Globus pallidus (tissue), 1 donor: ENCODE measurements at regions not wholly inside any gene's neighbourhood (a gene's known extent, or its start where the extent isn't known, plus 50 kb on each side); places are given as distances from the start of the nearest gene placed in this dataset.

ENCODE experiments used
- DNase-seq: peaks from one replicate; pipeline ENCODE4 v3.0.0-alpha.2; 2015; ENCODE audit warnings: low spot score

DNA sequence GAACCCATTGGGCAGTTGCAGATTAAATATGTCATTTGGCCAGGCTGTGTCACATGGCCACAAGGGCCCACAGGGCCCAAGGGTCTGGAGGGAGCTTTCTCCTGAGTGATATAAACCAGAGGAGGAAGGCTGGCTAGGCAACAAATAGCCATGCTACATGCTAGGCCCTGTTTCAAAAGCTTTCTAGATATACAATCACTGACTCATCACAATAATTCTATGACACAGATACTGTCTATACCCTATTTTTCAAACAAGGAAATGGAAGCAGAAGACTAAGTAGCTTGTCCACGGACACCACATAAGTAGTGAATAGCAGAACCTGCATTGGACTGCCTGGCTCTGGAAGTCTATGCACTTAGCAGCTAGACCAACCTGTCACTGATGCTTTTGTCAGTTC is 625.4 kb downstream of the NTRK3 start:
- DNase-seq: no peak

DNA sequence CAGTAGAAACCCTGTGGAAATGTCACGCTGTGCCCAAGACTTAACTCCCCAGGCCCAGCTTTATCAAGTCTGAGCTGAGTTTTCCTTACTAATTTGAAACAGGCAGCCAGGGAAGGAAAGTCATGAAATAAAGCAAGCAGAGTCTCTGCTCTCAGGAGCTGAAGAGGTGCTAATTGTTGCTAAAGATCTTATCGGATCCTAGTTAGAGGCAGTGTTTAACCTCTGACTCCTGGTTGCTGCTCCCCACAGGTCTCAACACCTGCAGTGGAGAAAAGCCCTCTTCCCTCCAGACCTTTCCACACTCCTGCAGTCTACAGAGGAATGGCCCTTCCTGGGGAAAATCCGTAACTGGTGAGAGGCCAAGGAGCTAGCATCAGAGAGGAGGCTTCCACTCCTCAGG is 628.2 kb downstream of the NTRK3 start:
- no peak for DNase-seq

DNA sequence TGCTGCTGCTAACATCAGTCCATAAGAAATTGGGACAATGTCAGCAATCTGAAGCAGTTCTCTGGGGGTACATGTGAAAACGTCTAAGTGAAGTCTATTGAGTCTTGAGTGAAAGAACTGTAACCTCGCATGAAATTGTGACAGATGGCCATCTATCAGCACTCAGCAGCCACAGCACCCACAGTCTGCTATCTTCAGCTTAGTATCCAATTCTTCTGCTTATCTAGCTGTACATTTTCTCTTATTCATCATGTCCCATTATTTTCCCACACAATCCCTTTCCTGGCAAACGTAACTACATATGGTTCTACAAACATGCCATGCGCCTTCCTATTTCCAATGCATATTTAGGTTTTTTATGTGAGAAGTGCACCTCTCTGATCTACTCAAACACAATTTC is 629.7 kb downstream of the NTRK3 start:
- no peak for DNase-seq

GRCh38 chr15:87623832-87624231 is 632.7 kb downstream of the NTRK3 start:
- no peak for DNase-seq

- no peak for DNase-seq
These were observed 636.1 kb downstream of the NTRK3 start for GRCh38 chr15:87620393-87620792.

GRCh38 chr15:87619161-87619960 is 637.2 kb downstream of the NTRK3 start:
- DNase-seq: no peak

- no peak for DNase-seq
These were observed 638.3 kb downstream of the NTRK3 start for GRCh38 chr15:87618203-87618725.

GRCh38 chr15:87614704-87615103 is 641.8 kb downstream of the NTRK3 start:
- no peak for DNase-seq

- DNase-seq: no peak
These were observed 646.2 kb downstream of the NTRK3 start for GRCh38 chr15:87610366-87610765.

- no peak for DNase-seq
These were observed 646.6 kb downstream of the NTRK3 start for GRCh38 chr15:87609894-87610293.

DNA sequence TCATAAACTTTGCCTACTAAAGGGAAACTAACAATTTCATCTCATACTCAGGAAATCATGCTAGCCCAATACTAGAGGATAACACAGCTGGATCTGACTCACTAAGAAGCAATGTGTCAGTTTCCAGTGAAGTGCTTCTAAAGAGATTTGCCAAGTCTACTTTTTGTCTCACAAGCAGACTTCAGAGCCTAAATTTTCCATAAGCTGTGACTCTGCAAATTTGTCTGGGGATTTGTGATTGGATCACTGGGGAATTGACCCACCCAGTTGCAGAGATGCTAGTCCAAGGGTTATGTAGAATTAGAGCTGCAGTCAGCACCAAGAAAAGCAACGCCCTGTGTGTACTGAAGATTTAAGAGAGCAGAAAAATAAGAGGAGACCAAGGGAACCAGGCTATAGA is 647.1 kb downstream of the NTRK3 start:
- DNase-seq: no peak

DNA sequence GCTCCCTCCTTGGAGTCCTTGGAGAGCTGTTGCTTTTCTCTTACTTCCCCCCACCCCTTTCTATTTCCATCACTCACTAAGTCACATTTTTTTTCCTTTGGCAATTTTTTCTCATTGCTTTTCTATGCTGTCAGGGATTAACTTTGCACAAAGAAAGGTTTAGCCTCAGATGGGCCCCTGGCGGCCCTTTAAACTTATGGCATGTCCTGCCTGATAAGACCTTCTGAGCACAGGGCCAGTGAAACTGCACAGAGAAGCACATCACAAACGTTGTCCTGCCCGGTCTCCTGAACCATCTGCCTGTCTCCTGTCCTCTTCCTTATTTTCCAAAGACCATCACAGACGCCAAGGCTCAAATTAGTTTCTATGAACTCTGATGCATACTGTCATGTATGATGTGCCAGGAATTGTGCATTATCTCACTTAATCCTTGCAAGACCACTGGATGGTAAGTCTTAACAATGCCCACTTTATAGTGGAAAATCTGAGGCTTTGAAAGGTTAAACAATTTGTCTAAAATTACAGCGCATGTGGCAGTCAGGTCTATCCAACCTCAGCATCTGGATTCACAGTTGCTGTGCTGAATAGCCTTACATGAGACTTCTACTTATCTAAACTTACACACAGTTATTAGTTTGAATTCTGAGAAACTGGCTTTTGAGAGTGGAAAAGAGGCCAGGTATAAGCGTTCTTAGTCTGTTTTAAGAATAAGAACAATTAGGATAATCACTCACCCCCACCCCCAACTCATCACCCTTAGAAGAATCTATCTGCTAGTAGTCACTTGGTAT is 648.1 kb downstream of the NTRK3 start:
- DNase-seq: no peak

DNA sequence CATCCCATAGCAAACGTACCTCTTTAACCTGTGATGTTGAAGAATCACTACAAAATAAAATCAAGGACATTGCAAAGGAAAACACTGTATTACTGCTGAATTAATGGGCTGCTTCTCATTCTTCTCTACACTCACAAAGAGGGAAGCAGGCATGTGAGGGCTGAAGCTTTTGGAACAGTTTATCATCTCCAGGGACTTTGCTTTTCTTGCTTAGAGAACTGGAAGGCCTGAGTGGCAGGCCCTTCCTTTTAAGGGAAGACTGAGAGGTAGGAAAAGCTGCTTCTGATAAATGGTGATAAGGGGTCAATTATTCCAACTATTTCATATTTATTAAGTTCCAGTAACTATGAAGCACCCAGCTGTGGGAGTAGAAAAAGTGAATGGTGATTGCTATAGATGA is 649.6 kb downstream of the NTRK3 start:
- DNase-seq: no peak

DNA sequence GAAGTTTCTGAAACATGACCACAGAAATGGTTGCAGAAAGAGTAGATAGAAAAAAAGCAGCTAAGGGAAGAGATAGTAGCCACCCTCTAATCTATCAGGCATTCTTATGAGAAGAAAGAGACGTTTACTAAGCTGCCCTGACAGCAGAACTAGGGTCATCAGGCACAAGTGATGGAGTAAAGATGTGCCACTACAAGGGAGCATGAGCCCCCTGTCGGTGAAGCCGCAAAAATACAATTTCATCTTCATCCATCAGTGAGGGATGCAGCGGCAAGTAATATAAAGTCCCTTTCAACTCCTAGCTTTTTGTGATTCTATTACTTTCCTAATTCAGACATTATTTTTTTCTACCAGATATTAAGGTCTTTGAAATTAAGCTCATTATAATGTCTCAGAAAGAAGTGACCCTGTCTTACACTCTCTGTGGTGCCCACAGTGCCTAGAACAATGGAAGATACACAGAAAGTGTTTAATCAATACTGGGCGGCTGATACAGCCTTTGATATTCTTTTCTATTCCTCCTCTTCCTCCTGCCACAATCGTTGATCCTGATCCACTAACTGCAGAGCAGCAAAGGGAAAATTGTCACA is 651.6 kb downstream of the NTRK3 start:
- DNase-seq: peak; percentile 57

- DNase-seq: no peak
These were observed 654.2 kb downstream of the NTRK3 start for GRCh38 chr15:87602371-87602770.

GRCh38 chr15:87599616-87600015 is 656.9 kb downstream of the NTRK3 start:
- no peak for DNase-seq

DNA sequence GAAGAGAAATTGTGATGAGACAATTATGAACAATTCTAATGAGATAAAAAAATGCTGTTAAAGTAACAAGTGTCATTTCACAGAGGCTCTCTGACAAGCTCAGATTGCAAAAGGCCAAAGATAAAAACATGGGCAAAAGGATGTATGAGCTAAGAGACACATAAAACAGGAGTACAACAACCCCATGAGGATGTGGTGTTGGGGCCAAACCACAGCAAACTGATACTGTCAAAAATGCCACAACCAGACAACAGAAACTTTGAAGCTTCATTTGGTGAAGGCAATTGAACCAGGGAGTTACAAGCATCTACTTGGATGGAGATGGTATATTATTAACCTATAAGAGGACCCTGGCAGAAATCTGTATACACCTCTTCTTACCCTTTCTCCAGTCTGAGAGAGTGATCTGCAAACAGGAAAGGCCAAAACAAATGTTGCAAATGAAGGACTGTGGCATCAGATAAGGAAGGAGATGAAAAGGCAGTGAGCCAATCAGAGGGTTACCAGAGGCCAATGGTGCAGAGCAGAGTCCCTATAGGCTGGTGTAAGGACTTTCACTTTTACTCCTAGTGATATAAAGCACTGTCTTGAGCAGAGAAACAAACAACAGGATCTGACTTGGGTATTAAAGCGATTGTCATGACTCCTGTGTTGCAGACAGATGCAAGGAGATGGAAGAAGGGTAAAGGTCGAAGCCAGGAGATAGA is 659.0 kb downstream of the NTRK3 start:
- no peak for DNase-seq

GRCh38 chr15:87591582-87591981 is 665.0 kb downstream of the NTRK3 start:
- DNase-seq: no peak

- no peak for DNase-seq
These were observed 665.5 kb downstream of the NTRK3 start for GRCh38 chr15:87591042-87591441.

GRCh38 chr15:87589134-87589533 is 667.4 kb downstream of the NTRK3 start:
- no peak for DNase-seq

- no peak for DNase-seq
These were observed 674.4 kb downstream of the NTRK3 start for GRCh38 chr15:87582169-87582568.

DNA sequence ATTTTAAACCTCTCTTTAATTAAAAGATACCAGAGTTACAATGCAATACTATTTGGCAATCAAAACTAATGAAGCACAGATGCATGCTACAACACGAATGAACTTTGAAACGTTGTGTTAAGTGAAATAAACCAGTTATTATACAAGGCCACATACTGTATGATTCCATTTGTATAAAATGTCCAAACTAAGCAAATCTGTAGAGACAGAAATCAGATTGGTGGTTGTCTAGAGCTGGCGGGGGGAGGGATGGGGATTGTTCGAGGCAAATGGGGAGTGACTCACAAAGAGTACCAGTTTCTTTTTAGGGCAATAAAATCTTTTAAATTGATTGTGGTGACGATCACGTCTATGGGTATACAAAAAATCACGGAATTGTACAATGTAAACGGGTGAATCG is 677.0 kb downstream of the NTRK3 start:
- no peak for DNase-seq
